HepG2 (cell line): ENCODE measurements at regions not wholly inside any gene's neighbourhood (a gene's known extent, or its start where the extent isn't known, plus 50 kb on each side); places are given as distances from the start of the nearest gene placed in this dataset.

Experiments used
- ATAC-seq: fragments of 200-7000 bp; cut with Tn5 transposase; 3 replicates; pipeline ENCODE4 v1.9.1; 2020; ENCODE audit warnings: mild to moderate bottlenecking, moderate library complexity
- BruUV-seq: library from RNA; stranded (reverse); fragments of 400-500 nt; replicated peaks from 2 replicates; lab custom pipeline; 2021; lab: Mats Ljungman, UMichigan
- CTCF ChIA-PET: fragments of 300-600 bp; formaldehyde crosslinking; extraction: SDS; loops from one replicate; lab custom pipeline; 2021; ENCODE audit warnings: low total read pairs, inconsistent platforms, low intra/inter-chr PET ratio; lab: Yijun Ruan, JAX
- POLR2A ChIA-PET: fragments of 350-600 bp; sonication (Branson Sonifier 250); formaldehyde crosslinking; loops from one replicate; lab custom pipeline; 2020; ENCODE audit warnings: antibody characterized with exemption, inconsistent platforms; lab: Yijun Ruan, JAX
- DNase-seq: peaks from one replicate; pipeline ENCODE4 v3.0.0-alpha.2; 2015; ENCODE audit warnings: low spot score
- FAIRE-seq: peaks from 3 replicates; lab custom pipeline; 2011; peaks lifted over from hg19 to GRCh38; lab: Jason Lieb, UNC
- H2AFZ ChIP-seq: one replicate; pipeline ENCODE4 v1.6.1; 2011; ENCODE audit warnings: low read length, inconsistent platforms
- H3K27ac ChIP-seq: fragments of 300-600 bp; 3 replicates; pipeline ENCODE4 v1.8.0; 2011; ENCODE audit warnings: mixed run types, mild to moderate bottlenecking, mixed read lengths, low read length, inconsistent platforms; ENCODE audit not compliant: insufficient read depth; ENCODE audit errors: extremely low read length
- H3K27me3 ChIP-seq, 2 experiments: fragments of 200-600 bp in 1 of 2; 2 replicates in 1 of 2; 3 replicates in 1 of 2; pipeline versions ENCODE4 v1.6.0 to v1.8.0; 2011; ENCODE audit warnings: low read length in 2 of 2, mild to moderate bottlenecking in 2 of 2, moderate library complexity in 2 of 2, inconsistent platforms in 1 of 2; ENCODE audit not compliant: insufficient read depth in 2 of 2, control insufficient read depth in 1 of 2
- H3K36me3 ChIP-seq, 2 experiments: fragments of 200-600 bp in 1 of 2; replicated peaks in 1 of 2; 2 replicates in 1 of 2; 3 replicates in 1 of 2; pipeline versions ENCODE4 v1.5.1 to v1.8.0; 2011; ENCODE audit warnings: low read length in 2 of 2, inconsistent platforms in 1 of 2; ENCODE audit not compliant: insufficient read depth in 2 of 2, control insufficient read depth in 1 of 2
- H3K4me1 ChIP-seq: 2 replicates; pipeline ENCODE4 v1.5.1; 2012; ENCODE audit warnings: low read length, inconsistent platforms; ENCODE audit not compliant: insufficient read depth
- H3K4me2 ChIP-seq: 2 replicates; pipeline ENCODE4 v1.6.0; 2011; ENCODE audit warnings: low read depth, low read length, inconsistent platforms
- H3K4me3 ChIP-seq, 3 experiments: fragments of 200-600 bp in 1 of 3; sonication (generic), shearing (Covaris generic) in 1 of 3; replicated peaks in 1 of 3; 2 replicates each; pipeline ENCODE4 v1.5.1; 2011 to 2016; ENCODE audit warnings: low read length in 3 of 3, inconsistent platforms in 2 of 3, low read depth in 2 of 3, mild to moderate bottlenecking in 2 of 3, control low read depth in 1 of 3, mixed read lengths in 1 of 3; ENCODE audit not compliant: insufficient read depth in 1 of 3
- H3K79me2 ChIP-seq: one replicate; pipeline ENCODE4 v1.6.1; 2011; ENCODE audit warnings: low read length, inconsistent platforms; ENCODE audit not compliant: insufficient read depth
- H3K9ac ChIP-seq: 2 replicates; pipeline ENCODE4 v1.6.0; 2011; ENCODE audit warnings: mild to moderate bottlenecking, low read depth, low read length, inconsistent platforms; ENCODE audit not compliant: insufficient read depth
- H3K9me3 ChIP-seq: 2 replicates; pipeline ENCODE4 v1.5.1; 2012; ENCODE audit warnings: mild to moderate bottlenecking, low read length
- H4K20me1 ChIP-seq: 2 replicates; pipeline ENCODE4 v1.6.0; 2011; ENCODE audit warnings: inconsistent platforms, mild to moderate bottlenecking, low read length, moderate library complexity; ENCODE audit not compliant: insufficient read depth
- BCL6 ChIP-seq: IDR thresholded peaks from 2 replicates; pipeline ENCODE4 v1.6.1; 2016; ENCODE audit warnings: missing genetic modification reagents, missing compliant biosample characterization
- BRF2 ChIP-seq: sonication (generic); formaldehyde crosslinking; IDR thresholded peaks from 2 replicates; pipeline ENCODE4 v1.8.1; 2022; ENCODE audit warnings: mild to moderate bottlenecking, missing genetic modification reagents
- CREM ChIP-seq, 2 experiments: sonication (generic) in 1 of 2; formaldehyde crosslinking in 1 of 2; IDR thresholded peaks; 2 replicates each; pipeline versions ENCODE4 v1.4.0 to v1.6.1; 2016 to 2020; ENCODE audit warnings: antibody characterized with exemption in 1 of 2, mild to moderate bottlenecking in 1 of 2, missing genetic modification reagents in 1 of 2
- DPF2 ChIP-seq: sonication (generic); formaldehyde crosslinking; IDR thresholded peaks from 2 replicates; pipeline ENCODE4 v1.4.0; 2020; ENCODE audit warnings: mild to moderate bottlenecking, low read depth, missing genetic modification reagents, borderline replicate concordance
- ETV6 ChIP-seq: sonication (generic); formaldehyde crosslinking; conservative IDR thresholded peaks from 2 replicates; pipeline ENCODE4 v1.4.0; 2020; ENCODE audit warnings: missing genetic modification reagents
- MAFG ChIP-seq: sonication (generic); formaldehyde crosslinking; IDR thresholded peaks from 2 replicates; pipeline ENCODE4 v1.5.1; 2020; ENCODE audit warnings: mild to moderate bottlenecking, missing genetic modification reagents
- MNT ChIP-seq: fragments of 450-650 bp; IDR thresholded peaks from 2 replicates; pipeline ENCODE4 v1.6.1; 2016
- NR2F2 ChIP-seq: IDR thresholded peaks from 2 replicates; pipeline ENCODE4 v1.6.1; 2012; ENCODE audit warnings: low read depth, inconsistent platforms, borderline replicate concordance
- PHB2 ChIP-seq: fragments of 450-650 bp; IDR thresholded peaks from 2 replicates; pipeline ENCODE4 v1.6.1; 2018; ENCODE audit not compliant: partially characterized antibody
- PHF20 ChIP-seq: sonication (generic); formaldehyde crosslinking; IDR thresholded peaks from 2 replicates; pipeline ENCODE4 v1.5.0; 2020; ENCODE audit warnings: mild to moderate bottlenecking, missing genetic modification reagents
- SOX13 ChIP-seq, 3 experiments: fragments of 450-650 bp in 1 of 3; sonication (generic) in 1 of 3; formaldehyde crosslinking in 1 of 3; IDR thresholded peaks in 2 of 3; conservative IDR thresholded peaks in 1 of 3; 2 replicates each; pipeline versions ENCODE4 v1.5.0 to v1.6.1; 2016 to 2020; ENCODE audit warnings: antibody characterized with exemption in 1 of 3, mild to moderate bottlenecking in 1 of 3, missing compliant biosample characterization in 1 of 3, missing genetic modification reagents in 1 of 3, moderate library complexity in 1 of 3
- SOX6 ChIP-seq, 2 experiments: fragments of 450-650 bp in 1 of 2; sonication (generic) in 1 of 2; formaldehyde crosslinking in 1 of 2; IDR thresholded peaks; 2 replicates each; pipeline versions ENCODE4 v1.4.0 to v1.6.1; 2017 to 2020; ENCODE audit warnings: antibody characterized with exemption in 1 of 2, mild to moderate bottlenecking in 1 of 2, missing genetic modification reagents in 1 of 2
- ZBED4 ChIP-seq: sonication (generic); formaldehyde crosslinking; IDR thresholded peaks from 2 replicates; pipeline ENCODE4 v1.4.0; 2020; ENCODE audit warnings: missing genetic modification reagents, borderline replicate concordance
- ZNF17 ChIP-seq: sonication (generic); formaldehyde crosslinking; IDR thresholded peaks from 2 replicates; pipeline ENCODE4 v1.5.0; 2020; ENCODE audit warnings: mild to moderate bottlenecking, missing genetic modification reagents
- ZNF451 ChIP-seq: sonication (generic); formaldehyde crosslinking; IDR thresholded peaks from 2 replicates; pipeline ENCODE4 v1.5.0; 2020; ENCODE audit warnings: mild to moderate bottlenecking, missing genetic modification reagents
- ZNF513 ChIP-seq: sonication (generic); formaldehyde crosslinking; conservative IDR thresholded peaks from 2 replicates; pipeline ENCODE4 v1.5.0; 2020; ENCODE audit warnings: missing genetic modification reagents
- ZSCAN12 ChIP-seq: sonication (generic); formaldehyde crosslinking; IDR thresholded peaks from 2 replicates; pipeline ENCODE4 v1.9.0; 2021; ENCODE audit warnings: mild to moderate bottlenecking, missing genetic modification reagents
- WGBS: methylation state at CpG from one replicate; pipeline ENCODE4 v1.1.6; 2017; ENCODE audit warnings: low lambda C conversion rate; 5-methylcytosine and 5-hydroxymethylcytosine counted together
- in situ Hi-C: cut with HindIII; loops from 2 replicates; pipeline ENCODE4 v1.10.0; 2017; ENCODE audit warnings: low pct_unique_long_range_greater_than_20kb; ENCODE audit not compliant: extremely low pct_ligation_motif_present
- intact Hi-C: fragments of 100-400 bp; cut with micrococcal nuclease; formaldehyde crosslinking; loops from one replicate; pipeline ENCODE4 v1.10.0; 2022; ENCODE audit not compliant: unreplicated experiment

GRCh38 chr2:121868652-121869051 lies 113.2 kb downstream of the TSN start:
- Histone ChIP-seq H3K4me1 (peaks cover 5% of the 10 kb centered on the region; the same call in 1 of the 2 replicates), H3K79me2 (no peaks in the 10 kb centered on the region), H3K9ac (no peak overlapping the region), H4K20me1 (no peaks in the 10 kb centered on the region), H3K36me3 (no peaks in the 10 kb centered on the region), H3K4me3 (no peak overlapping the region), H3K4me2 (no peak overlapping the region), H3K9me3 (no peaks in the 10 kb centered on the region), H3K27ac (no peak overlapping the region), H2AFZ (no peak overlapping the region), H3K27me3 (peaks cover 0 to 7% of the 10 kb centered on the region in 2 experiments; a peak in 4 of 5 replicates)
- FAIRE-seq (no peak), DNase-seq (peak; percentile 23), ATAC-seq (no peak; the same call in 2 of the 3 replicates)
- no TSS peak for BruUV-seq
- CTCF ChIA-PET = no interaction called here
- POLR2A ChIA-PET = no interaction called here
- intact Hi-C loops (no loop called here), in situ Hi-C loops (no loop called here)
- 0% methylated on average over 1 of the region's 1 CpG for WGBS
- no peak for TF ChIP-seq NR2F2
- TF ChIP-seq ZSCAN12 (CRISPR knock-in tag) = no peak
- no peak for TF ChIP-seq PHB2
- TF ChIP-seq BCL6 = peak; percentile 58
- no peak for TF ChIP-seq DPF2 (CRISPR knock-in tag)
- no peak for TF ChIP-seq ZBED4 (CRISPR knock-in tag)
- no peak for TF ChIP-seq ZNF17
- no peak for TF ChIP-seq BRF2
- no peak for TF ChIP-seq ZNF451 (CRISPR knock-in tag)
- TF ChIP-seq MNT = no peak
- TF ChIP-seq SOX6 (IDR thresholded peaks at IDR 0.05) = no peak
- no peak for TF ChIP-seq SOX6 (CRISPR knock-in tag; IDR thresholded peaks at IDR 0.05)
- no peak for TF ChIP-seq ZNF513
- TF ChIP-seq PHF20 = no peak
- TF ChIP-seq ETV6 (CRISPR knock-in tag) = no peak
- TF ChIP-seq CREM (IDR thresholded peaks at IDR 0.05) = no peak
- TF ChIP-seq CREM (CRISPR knock-in tag; IDR thresholded peaks at IDR 0.05) = no peak
- TF ChIP-seq SOX13 (IDR thresholded peaks at IDR 0.05) = no peak
- TF ChIP-seq SOX13 (CRISPR knock-in tag; conservative IDR thresholded peaks at IDR 0.05 in 1 of 2, IDR thresholded peaks at IDR 0.05 in 1 of 2) = 0 out of 4 replicates have a peak, but pooled peaks of 1 of the 2 experiments have one; percentile 23
- TF ChIP-seq MAFG (CRISPR knock-in tag) = no peak
